T-cell (primary cell): ENCODE measurements at regions not wholly inside any gene's neighbourhood (a gene's known extent, or its start where the extent isn't known, plus 50 kb on each side); places are given as distances from the start of the nearest gene placed in this dataset.

Experiments
- ATAC-seq, 4 experiments: fragments of 200-7000 bp in 3 of 4; fragments of 150-1000 bp in 1 of 4; cut with Tn5 transposase; replicated peaks in 1 of 4; 1 replicate in 3 of 4; 2 replicates in 1 of 4; pipeline ENCODE4 v1.10.0; 2021; ENCODE audit warnings: moderate library complexity in 3 of 4, mild to moderate bottlenecking in 2 of 4, moderate number of reproducible peaks in 1 of 4
- CTCF ChIA-PET, 2 donors: fragments of 300-600 bp; sonication (Branson Sonifier 250); formaldehyde crosslinking; loops; one replicate each; lab custom pipeline; 2022; ENCODE audit warnings: antibody characterized with exemption in 2 of 2; lab: Charles Lee
- POLR2A ChIA-PET, 2 donors: fragments of 300-600 bp; sonication (Branson Sonifier 250); formaldehyde crosslinking; loops; one replicate each; lab custom pipeline; 2022; ENCODE audit warnings: antibody characterized with exemption in 2 of 2; lab: Charles Lee
- DNase-seq, 35 experiments: peaks; one replicate each; pipeline versions ENCODE4 v3.0.0 to v3.0.0-alpha.2; 2013 to 2023
- H3K27ac ChIP-seq: one replicate; pipeline ENCODE4 v1.5.1; 2013; ENCODE audit warnings: low read length
- H3K27me3 ChIP-seq, 2 experiments: replicated peaks in 1 of 2; 1 replicate in 1 of 2; 2 replicates in 1 of 2; pipeline versions ENCODE4 v1.6.1 to v1.7.0; 2013; ENCODE audit warnings: low read length in 1 of 2, mixed read lengths in 1 of 2; ENCODE audit not compliant: control insufficient read depth in 2 of 2, insufficient read depth in 2 of 2; ENCODE audit errors: extremely low read depth in 1 of 2
- H3K36me3 ChIP-seq, 2 donors: 1 replicate in 1 of 2; 2 replicates in 1 of 2; pipeline versions ENCODE4 v1.6.1 to v1.7.0; 2013; ENCODE audit warnings: low read length in 1 of 2; ENCODE audit not compliant: control insufficient read depth in 2 of 2, insufficient read depth in 1 of 2; ENCODE audit errors: extremely low read depth in 1 of 2
- H3K4me1 ChIP-seq, 2 experiments: 1 replicate in 1 of 2; 2 replicates in 1 of 2; pipeline versions ENCODE4 v1.6.1 to v1.7.0; 2013; ENCODE audit warnings: low read length in 2 of 2, mixed read lengths in 1 of 2; ENCODE audit not compliant: insufficient read depth in 2 of 2, control insufficient read depth in 1 of 2; ENCODE audit errors: extremely low read depth in 1 of 2
- H3K4me3 ChIP-seq, 2 donors: 1 replicate in 1 of 2; 2 replicates in 1 of 2; pipeline versions ENCODE4 v1.5.1 to v1.7.0; 2013; ENCODE audit warnings: mild to moderate bottlenecking in 2 of 2, low read length in 1 of 2, moderate library complexity in 1 of 2; ENCODE audit not compliant: control insufficient read depth in 1 of 2; ENCODE audit errors: extremely low read depth in 1 of 2
- H3K9me3 ChIP-seq: 2 replicates; pipeline ENCODE4 v1.7.0; 2013
- H3K27ac Mint-ChIP-seq, 2 donors: one replicate each; pipeline ENCODE4 v1.8.0; 2020 to 2021; ENCODE audit warnings: mild to moderate bottlenecking in 2 of 2, mixed read lengths in 2 of 2
- H3K27me3 Mint-ChIP-seq, 2 donors: one replicate each; pipeline ENCODE4 v1.8.0; 2021 to 2022; ENCODE audit warnings: mixed read lengths in 2 of 2
- H3K36me3 Mint-ChIP-seq: one replicate; pipeline ENCODE4 v1.8.0; 2021; ENCODE audit warnings: mixed read lengths
- H3K4me1 Mint-ChIP-seq, 3 donors: one replicate each; pipeline ENCODE4 v1.8.0; 2020 to 2022; ENCODE audit warnings: mixed read lengths in 3 of 3, mild to moderate bottlenecking in 1 of 3
- H3K4me3 Mint-ChIP-seq, 3 donors: one replicate each; pipeline ENCODE4 v1.8.0; 2020 to 2022; ENCODE audit warnings: mild to moderate bottlenecking in 3 of 3, mixed read lengths in 3 of 3, moderate library complexity in 3 of 3
- H3K9me3 Mint-ChIP-seq, 3 donors: one replicate each; pipeline ENCODE4 v1.8.0; 2020 to 2022; ENCODE audit warnings: mixed read lengths in 3 of 3
- WGBS: methylation state at CpG from one replicate; pipeline ENCODE4 v1.1.5; 2013; ENCODE audit warnings: missing lambda C conversion rate; ENCODE audit not compliant: insufficient coverage; 5-methylcytosine and 5-hydroxymethylcytosine counted together

DNA sequence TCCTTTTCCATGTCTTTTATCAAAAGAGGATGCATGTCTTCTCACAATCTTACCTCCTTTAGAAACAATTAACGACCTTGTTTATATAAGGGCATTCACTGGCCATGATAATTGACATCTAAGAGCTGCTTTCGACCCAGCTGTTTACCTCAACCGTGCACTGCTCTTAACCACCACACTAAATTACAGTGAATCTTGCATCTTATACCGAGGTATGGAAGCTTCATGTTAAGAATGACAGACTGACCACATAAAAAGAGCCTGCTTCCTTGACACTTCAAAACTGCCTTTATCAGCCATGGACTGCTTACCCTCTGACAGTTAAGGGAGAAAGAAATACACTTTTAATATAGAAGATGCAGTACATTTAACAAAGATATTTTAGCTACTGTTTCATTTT is 301.7 kb upstream of the LYPLAL1 start:
- H3K36me3 Mint-ChIP-seq, result no peaks in the 10 kb centered on the region
- no peaks in the 10 kb centered on the region for H3K27me3 ChIP-seq
- WGBS, result 39% methylated on average over 3 of the region's 4 CpGs
- no peaks in the 10 kb centered on the region for H3K9me3 ChIP-seq
- CTCF ChIA-PET, result no interaction called here
- H3K27ac ChIP-seq, result no peak overlapping the region
- ATAC-seq (no peak), DNase-seq (no peak)
- H3K27ac Mint-ChIP-seq, result no peak overlapping the region
- H3K4me1 Mint-ChIP-seq, result no peaks in the 10 kb centered on the region
- H3K27me3 Mint-ChIP-seq, result no peaks in the 10 kb centered on the region
- peaks cover 0 to 24% (median 5%) of the 10 kb centered on the region in 3 donors for H3K9me3 Mint-ChIP-seq
- no peak overlapping the region for H3K4me3 Mint-ChIP-seq
- POLR2A ChIA-PET, result no interaction called here
- no peaks in the 10 kb centered on the region for H3K36me3 ChIP-seq
- no peak overlapping the region for H3K4me3 ChIP-seq
- H3K4me1 ChIP-seq, result no peaks in the 10 kb centered on the region

DNA sequence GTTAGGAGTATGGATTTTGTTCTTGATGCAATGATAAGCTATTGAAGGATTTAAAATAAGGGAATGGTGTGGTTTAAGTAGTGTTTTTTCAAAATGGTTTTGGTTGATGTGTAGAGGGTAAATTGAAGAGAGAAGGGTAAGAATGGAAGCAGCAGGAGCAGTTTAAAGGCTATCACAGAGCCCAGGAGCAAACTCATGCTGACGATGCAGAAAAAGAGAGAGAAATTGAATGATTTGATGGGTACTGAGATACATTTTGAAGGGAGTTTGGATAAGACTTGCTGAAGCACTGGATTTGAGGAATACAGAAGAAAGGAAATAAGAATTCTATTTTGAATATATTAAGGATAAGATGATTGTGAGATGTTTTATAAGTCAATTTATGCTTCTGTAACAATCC is 300.8 kb upstream of the LYPLAL1 start:
- Mint-ChIP-seq H3K9me3 (peaks cover 0 to 24% (median 5%) of the 10 kb centered on the region in 3 donors), H3K27me3 (no peaks in the 10 kb centered on the region), H3K27ac (no peak overlapping the region), H3K36me3 (no peaks in the 10 kb centered on the region), H3K4me3 (no peak overlapping the region), H3K4me1 (no peaks in the 10 kb centered on the region)
- ChIA-PET POLR2A (no interaction called here), CTCF (interaction anchor here (0.6 kb wide), 2 partner anchors 8 to 503 kb away, joined by 3 to 4 read pairs; no protein-coding TSS in a partner anchor)
- no CpG with 5 or more reads among the region's 1 CpG for WGBS
- Histone ChIP-seq H3K27me3 (no peaks in the 10 kb centered on the region), H3K4me1 (no peaks in the 10 kb centered on the region), H3K27ac (no peak overlapping the region), H3K4me3 (no peak overlapping the region), H3K9me3 (no peaks in the 10 kb centered on the region), H3K36me3 (no peaks in the 10 kb centered on the region)
- DNase-seq (no peak), ATAC-seq (no peak)

DNA sequence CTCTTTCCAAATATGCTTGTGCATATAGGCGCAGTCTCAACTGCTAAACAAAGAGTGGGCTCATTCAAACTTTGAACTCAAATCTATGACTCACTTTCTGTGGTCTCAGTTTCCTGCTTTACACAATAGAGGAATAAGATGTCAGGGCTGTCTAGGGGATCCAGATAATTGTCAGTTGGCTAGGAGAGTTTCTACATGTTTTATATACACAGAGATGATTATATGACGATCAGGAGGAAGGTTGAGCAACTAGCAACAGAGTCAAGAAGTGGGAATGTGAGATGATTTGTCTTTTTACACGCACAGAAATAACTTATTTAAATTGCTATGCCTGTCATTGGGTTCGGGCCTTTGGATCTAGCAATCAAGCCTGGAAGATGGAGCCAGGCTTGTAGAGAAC is 299.4 kb upstream of the LYPLAL1 start:
- Histone ChIP-seq H3K4me3 (no peak overlapping the region), H3K27me3 (no peaks in the 10 kb centered on the region), H3K36me3 (no peaks in the 10 kb centered on the region), H3K27ac (no peak overlapping the region), H3K9me3 (no peaks in the 10 kb centered on the region), H3K4me1 (no peaks in the 10 kb centered on the region)
- WGBS, result 61% methylated on average over 2 of the region's 4 CpGs
- peaks cover 0 to 21% (median 5%) of the 10 kb centered on the region in 3 donors for H3K9me3 Mint-ChIP-seq
- H3K27ac Mint-ChIP-seq, result no peak overlapping the region
- no peak for ATAC-seq
- ChIA-PET CTCF (no interaction called here), POLR2A (no interaction called here)
- H3K27me3 Mint-ChIP-seq, result no peaks in the 10 kb centered on the region
- H3K4me1 Mint-ChIP-seq, result no peaks in the 10 kb centered on the region
- DNase-seq, result no peak
- no peak overlapping the region for H3K4me3 Mint-ChIP-seq
- no peaks in the 10 kb centered on the region for H3K36me3 Mint-ChIP-seq

DNA sequence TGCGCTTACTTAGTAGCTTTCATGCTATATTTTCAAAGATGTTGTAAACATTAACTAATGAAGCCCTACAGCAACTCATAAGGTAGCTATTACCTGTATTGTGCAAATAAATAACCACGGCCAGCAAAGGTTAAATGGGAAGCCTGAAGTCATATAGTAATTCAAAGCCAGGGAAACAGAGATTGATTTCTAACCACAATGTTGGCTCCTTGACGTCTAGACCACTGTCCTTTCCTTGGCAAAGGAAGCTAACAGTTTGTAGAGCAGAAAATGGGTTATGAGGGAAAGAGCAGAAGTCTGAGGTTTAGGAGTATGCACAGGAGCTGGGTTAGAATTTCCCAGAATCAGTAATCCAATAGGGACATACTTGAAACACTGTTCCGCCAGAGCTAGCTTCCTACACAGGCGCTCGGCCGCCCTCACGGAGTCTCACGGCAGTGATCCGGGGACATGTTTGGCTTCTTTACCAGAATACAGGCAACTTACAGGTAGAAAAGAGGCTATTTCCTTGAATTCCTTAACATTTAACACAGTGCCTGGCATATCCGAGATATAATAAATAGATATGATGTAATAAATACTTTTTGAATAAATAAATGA is 298.8 kb upstream of the LYPLAL1 start:
- 38% methylated on average over 1 of the region's 11 CpGs for WGBS
- no peaks in the 10 kb centered on the region for H3K36me3 ChIP-seq
- ChIA-PET CTCF (no interaction called here), POLR2A (no interaction called here)
- Mint-ChIP-seq H3K36me3 (no peaks in the 10 kb centered on the region), H3K4me3 (no peak overlapping the region), H3K4me1 (no peaks in the 10 kb centered on the region), H3K27ac (no peak overlapping the region), H3K27me3 (no peaks in the 10 kb centered on the region), H3K9me3 (peaks cover 0 to 19% (median 5%) of the 10 kb centered on the region in 3 donors)
- ATAC-seq (no peak), DNase-seq (no peak)
- no peaks in the 10 kb centered on the region for H3K27me3 ChIP-seq
- H3K9me3 ChIP-seq, result no peaks in the 10 kb centered on the region
- H3K27ac ChIP-seq, result no peak overlapping the region
- H3K4me3 ChIP-seq, result no peak overlapping the region
- no peaks in the 10 kb centered on the region for H3K4me1 ChIP-seq

DNA sequence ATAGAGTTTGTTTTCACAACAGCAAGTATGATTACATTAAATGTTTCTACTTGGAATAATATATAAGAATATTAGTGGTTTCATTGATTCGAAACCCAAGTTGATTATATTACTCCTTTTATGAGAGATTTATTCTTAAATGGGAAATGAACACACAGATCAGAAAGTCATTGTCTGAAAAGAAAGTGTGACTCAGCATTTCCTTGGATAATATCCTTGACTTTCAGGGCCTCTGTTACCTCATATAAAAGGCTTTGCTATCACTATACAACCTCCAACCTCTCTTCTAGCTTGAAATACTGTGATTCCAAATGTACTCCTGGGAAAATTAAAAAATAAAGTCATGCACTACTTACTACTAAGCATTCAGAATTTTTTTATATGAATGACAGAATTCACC is 295.3 kb upstream of the LYPLAL1 start:
- CTCF ChIA-PET, result no interaction called here
- Histone ChIP-seq H3K4me1 (no peaks in the 10 kb centered on the region), H3K27me3 (no peaks in the 10 kb centered on the region), H3K9me3 (no peaks in the 10 kb centered on the region), H3K27ac (no peak overlapping the region), H3K36me3 (no peaks in the 10 kb centered on the region), H3K4me3 (no peak overlapping the region)
- H3K27me3 Mint-ChIP-seq, result no peaks in the 10 kb centered on the region
- H3K36me3 Mint-ChIP-seq, result no peaks in the 10 kb centered on the region
- no peak for ATAC-seq
- POLR2A ChIA-PET, result no interaction called here
- H3K27ac Mint-ChIP-seq, result no peak overlapping the region
- DNase-seq, result no peak
- no peak overlapping the region for H3K4me3 Mint-ChIP-seq
- H3K4me1 Mint-ChIP-seq, result no peaks in the 10 kb centered on the region
- H3K9me3 Mint-ChIP-seq, result peaks cover 0 to 4% (median 4%) of the 10 kb centered on the region in 3 donors
- WGBS, result no CpG with 5 or more reads among the region's 1 CpG

DNA sequence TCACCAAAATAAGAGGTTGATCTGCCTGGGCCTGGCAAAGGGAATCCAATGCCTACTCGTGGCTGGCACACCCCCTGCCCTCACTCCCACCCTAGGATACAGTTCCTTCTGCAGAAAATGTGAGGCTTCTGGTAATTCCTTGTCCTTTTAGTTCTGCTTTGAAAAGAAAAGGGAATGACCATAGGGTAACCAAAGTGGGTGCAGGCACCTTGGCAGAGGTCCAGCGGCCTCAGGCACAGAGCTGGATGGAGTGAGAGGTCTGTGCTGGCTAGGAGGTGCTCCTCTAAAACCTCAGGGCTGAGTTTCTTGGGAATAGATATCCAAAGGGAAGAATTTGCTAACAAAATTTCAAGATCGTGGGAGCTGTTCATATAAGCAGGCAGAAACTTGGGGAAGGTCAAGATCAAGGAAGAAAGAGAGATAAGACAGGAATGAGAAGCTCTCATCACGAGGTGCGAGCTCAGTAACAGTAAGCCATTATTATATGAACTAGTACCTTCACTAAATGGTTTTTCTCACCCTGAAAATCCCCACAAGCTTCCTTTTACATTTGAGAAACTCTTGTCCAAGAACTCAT is 293.1 kb upstream of the LYPLAL1 start:
- ChIA-PET CTCF (no interaction called here), POLR2A (no interaction called here)
- Histone ChIP-seq H3K27me3 (no peaks in the 10 kb centered on the region), H3K9me3 (no peaks in the 10 kb centered on the region), H3K36me3 (no peaks in the 10 kb centered on the region), H3K27ac (no peak overlapping the region), H3K4me3 (no peak overlapping the region), H3K4me1 (no peaks in the 10 kb centered on the region)
- 80% methylated on average over 1 of the region's 5 CpGs for WGBS
- Mint-ChIP-seq H3K9me3 (peaks cover 0 to 9% (median 6%) of the 10 kb centered on the region in 3 donors), H3K4me3 (no peak overlapping the region), H3K36me3 (no peaks in the 10 kb centered on the region), H3K4me1 (no peaks in the 10 kb centered on the region), H3K27me3 (no peaks in the 10 kb centered on the region), H3K27ac (no peak overlapping the region)
- DNase-seq, result no peak
- no peak for ATAC-seq
